GM19397 (cell line): ENCODE measurements at regions not wholly inside any gene's neighbourhood (a gene's known extent, or its start where the extent isn't known, plus 50 kb on each side); places are given as distances from the start of the nearest gene placed in this dataset.
A peak's percentile ranks its signal among the peaks of the same experiment; 100 is the strongest.
"Not testable (repeated sequence)": the region's sequence is repeated elsewhere in the genome, so short reads cannot be mapped to it uniquely, and the experiment has no call there.

Source experiments
- ATAC-seq: cut with Tn5 transposase; IDR thresholded peaks from one replicate; pipeline ENCODE4 v1.9.1; 2021; ENCODE audit warnings: mild to moderate bottlenecking, moderate library complexity; ENCODE audit not compliant: unreplicated experiment

- no peak for ATAC-seq
Observed at GRCh38 chr5:157965040-157965678, 106.2 kb upstream of the CLINT1 start.

GRCh38 chr5:157963761-157964160, 104.8 kb upstream of the CLINT1 start:
- no peak for ATAC-seq

GRCh38 chr5:157963244-157963643, 104.3 kb upstream of the CLINT1 start:
- ATAC-seq, result no peak

- ATAC-seq, result not testable (repeated sequence)
Observed at GRCh38 chr5:157962686-157963085, 103.7 kb upstream of the CLINT1 start.

GRCh38 chr5:157961896-157962590, 103.1 kb upstream of the CLINT1 start:
- no peak for ATAC-seq

GRCh38 chr5:157961176-157961575, 102.2 kb upstream of the CLINT1 start:
- no peak for ATAC-seq

- no peak for ATAC-seq
Observed at GRCh38 chr5:157959370-157959769, 100.4 kb upstream of the CLINT1 start.

- ATAC-seq, result no peak
Observed at GRCh38 chr5:157956271-157956885, 97.4 kb upstream of the CLINT1 start.

- ATAC-seq, result no peak
Observed at GRCh38 chr5:157955541-157956172, 96.7 kb upstream of the CLINT1 start.

GRCh38 chr5:157952374-157952685, 93.4 kb upstream of the CLINT1 start:
- ATAC-seq, result no peak

GRCh38 chr5:157951673-157952373, 92.9 kb upstream of the CLINT1 start:
- no peak for ATAC-seq

GRCh38 chr5:157949520-157949919, 90.6 kb upstream of the CLINT1 start:
- ATAC-seq, result no peak

- ATAC-seq, result peak; percentile 72
Observed at GRCh38 chr5:157948738-157949410, 89.9 kb upstream of the CLINT1 start.

- no peak for ATAC-seq
Observed at GRCh38 chr5:157947156-157947555, 88.2 kb upstream of the CLINT1 start.

- not testable (repeated sequence) for ATAC-seq
Observed at GRCh38 chr5:157945822-157946221, 86.9 kb upstream of the CLINT1 start.

GRCh38 chr5:157944938-157945337, 86.0 kb upstream of the CLINT1 start:
- no peak for ATAC-seq

GRCh38 chr5:157944077-157944633, 85.2 kb upstream of the CLINT1 start:
- no peak for ATAC-seq

- ATAC-seq, result no peak
Observed at GRCh38 chr5:157942595-157942994, 83.7 kb upstream of the CLINT1 start.

- no peak for ATAC-seq
Observed at GRCh38 chr5:157941616-157942015, 82.7 kb upstream of the CLINT1 start.

- not testable (repeated sequence) for ATAC-seq
Observed at GRCh38 chr5:157938101-157938500, 79.2 kb upstream of the CLINT1 start.
